ENCODE measurements at regions not wholly inside any gene's neighbourhood (a gene's known extent, or its start where the extent isn't known, plus 50 kb on each side); places are given as distances from the start of the nearest gene placed in this dataset.

DNA sequence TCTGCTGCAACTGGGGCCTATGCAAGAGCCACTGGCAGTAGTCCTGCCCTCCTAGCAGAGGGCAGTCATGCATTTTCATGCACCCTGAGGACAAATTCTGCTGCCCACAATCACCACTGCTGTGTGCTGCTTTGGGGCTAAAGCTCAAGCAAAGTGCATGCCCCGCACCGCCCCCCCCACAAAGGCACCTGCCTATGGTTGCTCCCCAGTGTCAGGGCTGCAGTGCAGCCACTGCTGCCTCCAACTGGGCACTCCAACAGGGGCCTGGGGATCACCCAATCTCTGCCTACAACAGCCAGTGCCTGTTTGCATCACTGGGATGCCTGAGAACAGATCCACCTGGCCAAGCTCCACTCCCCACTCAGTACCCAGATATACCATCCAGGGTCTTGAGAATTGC, 417.0 kb downstream of the HTR7 start:
- Mint-ChIP-seq H3K4me3 (no peak overlapping the region), H3K4me1 (peaks cover 4% of the 10 kb centered on the region), H3K27me3 (ENCODE audit: low read depth) (no peaks in the 10 kb centered on the region), H3K27ac (no peak overlapping the region), H3K9me3 (peaks cover 25% of the 10 kb centered on the region), H3K36me3 (ENCODE audit: low read depth) (no peaks in the 10 kb centered on the region)
- TF ChIP-seq CTCF (IDR thresholded peaks at IDR 0.05; ENCODE audit: unreplicated experiment in 3 of 3): no peak

- H3K4me3 Mint-ChIP-seq: no peak overlapping the region
- H3K36me3 Mint-ChIP-seq (ENCODE audit: low read depth): no peaks in the 10 kb centered on the region
- no peak for TF ChIP-seq CTCF (IDR thresholded peaks at IDR 0.05; ENCODE audit: unreplicated experiment in 3 of 3)
- H3K9me3 Mint-ChIP-seq: peaks cover 32% of the 10 kb centered on the region
- peaks cover 12% of the 10 kb centered on the region for H3K4me1 Mint-ChIP-seq
- no peak overlapping the region for H3K27ac Mint-ChIP-seq
- H3K27me3 Mint-ChIP-seq (ENCODE audit: low read depth): no peaks in the 10 kb centered on the region
Observed at GRCh38 chr10:90443342-90443741, 414.5 kb downstream of the HTR7 start.

- Mint-ChIP-seq H3K9me3 (peaks cover 18% of the 10 kb centered on the region), H3K4me3 (no peak overlapping the region), H3K4me1 (peaks cover 13% of the 10 kb centered on the region), H3K27me3 (ENCODE audit: low read depth) (no peaks in the 10 kb centered on the region), H3K27ac (peak overlapping the region in 1 of 3 experiments; percentile 49), H3K36me3 (ENCODE audit: low read depth) (no peaks in the 10 kb centered on the region)
- no peak for TF ChIP-seq CTCF (IDR thresholded peaks at IDR 0.05; ENCODE audit: unreplicated experiment in 3 of 3)
Observed at GRCh38 chr10:90447831-90448230, 410.0 kb downstream of the HTR7 start.

- Mint-ChIP-seq H3K27me3 (ENCODE audit: low read depth) (no peaks in the 10 kb centered on the region), H3K27ac (peak overlapping the region in 1 of 3 experiments; percentile 1), H3K9me3 (peaks cover 8% of the 10 kb centered on the region), H3K4me3 (no peak overlapping the region), H3K4me1 (peaks cover 13% of the 10 kb centered on the region), H3K36me3 (ENCODE audit: low read depth) (no peaks in the 10 kb centered on the region)
- no peak for TF ChIP-seq CTCF (IDR thresholded peaks at IDR 0.05; ENCODE audit: unreplicated experiment in 3 of 3)
Observed at GRCh38 chr10:90450797-90451196, 407.0 kb downstream of the HTR7 start.

DNA sequence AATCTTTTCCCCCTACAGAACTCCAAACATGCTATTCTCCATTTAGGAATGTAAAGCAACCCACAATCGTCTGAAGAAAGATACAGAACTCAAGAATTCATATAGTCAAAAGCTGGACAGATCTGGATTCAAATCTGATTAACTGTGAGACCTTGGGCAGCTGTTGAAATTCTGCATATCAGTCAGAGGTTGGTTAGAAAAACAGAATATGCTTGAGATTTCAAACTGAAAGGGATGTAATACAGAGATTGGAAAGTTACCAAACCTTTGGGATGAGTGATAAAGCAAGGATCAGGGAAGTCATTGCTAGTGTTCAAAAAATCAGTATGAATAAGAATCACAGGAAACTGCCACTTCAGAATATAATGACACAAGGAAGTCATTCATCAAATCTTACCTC, 406.6 kb downstream of the HTR7 start:
- Mint-ChIP-seq H3K27me3 (ENCODE audit: low read depth) (no peaks in the 10 kb centered on the region), H3K36me3 (ENCODE audit: low read depth) (no peaks in the 10 kb centered on the region), H3K4me1 (peaks cover 13% of the 10 kb centered on the region), H3K4me3 (no peak overlapping the region), H3K27ac (peak overlapping the region in 1 of 3 experiments; percentile 1), H3K9me3 (peaks cover 8% of the 10 kb centered on the region)
- TF ChIP-seq CTCF (IDR thresholded peaks at IDR 0.05; ENCODE audit: unreplicated experiment in 3 of 3): no peak

DNA sequence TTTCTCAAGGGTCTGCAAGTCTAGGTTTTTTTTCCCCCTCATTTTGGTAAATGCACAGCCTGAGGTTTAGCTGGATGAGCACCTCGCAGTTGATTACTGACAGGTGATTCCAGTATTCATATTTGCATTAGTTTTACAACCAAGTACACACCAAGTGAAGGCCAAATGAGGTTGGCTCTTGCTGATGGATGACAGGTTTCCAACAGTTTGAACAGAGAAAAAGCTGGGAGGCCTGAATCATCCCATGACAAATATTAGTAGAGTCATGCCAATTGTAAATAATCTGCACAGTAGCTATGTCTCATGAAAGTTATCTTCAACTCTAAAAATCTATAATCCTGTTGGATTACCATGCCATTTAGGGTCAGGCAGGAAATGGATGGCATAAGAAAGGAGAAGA, 399.8 kb downstream of the HTR7 start:
- no peaks in the 10 kb centered on the region for H3K27me3 Mint-ChIP-seq (ENCODE audit: low read depth)
- H3K27ac Mint-ChIP-seq: no peak overlapping the region
- peaks cover 10% of the 10 kb centered on the region for H3K4me1 Mint-ChIP-seq
- H3K4me3 Mint-ChIP-seq: no peak overlapping the region
- H3K9me3 Mint-ChIP-seq: peaks cover 2% of the 10 kb centered on the region
- H3K36me3 Mint-ChIP-seq (ENCODE audit: low read depth): no peaks in the 10 kb centered on the region
- TF ChIP-seq CTCF (IDR thresholded peaks at IDR 0.05; ENCODE audit: unreplicated experiment in 3 of 3): no peak
